BLaER1 (cell line): ENCODE measurements at regions not wholly inside any gene's neighbourhood (a gene's known extent, or its start where the extent isn't known, plus 50 kb on each side); places are given as distances from the start of the nearest gene placed in this dataset.

Experiments
- H3K27ac ChIP-seq: shearing (Covaris generic); formaldehyde crosslinking; 2 replicates; pipeline ENCODE4 v1.8.1; 2022
- H3K27me3 ChIP-seq: shearing (Covaris generic); formaldehyde crosslinking; 2 replicates; pipeline ENCODE4 v1.8.1; 2022
- H3K36me3 ChIP-seq: shearing (Covaris generic); formaldehyde crosslinking; 2 replicates; pipeline ENCODE4 v1.8.1; 2022
- H3K4me1 ChIP-seq: shearing (Covaris generic); formaldehyde crosslinking; 2 replicates; pipeline ENCODE4 v1.8.1; 2022
- H3K4me2 ChIP-seq: shearing (Covaris generic); formaldehyde crosslinking; 2 replicates; pipeline ENCODE4 v1.8.1; 2022
- H3K4me3 ChIP-seq: shearing (Covaris generic); formaldehyde crosslinking; 2 replicates; pipeline ENCODE4 v1.8.1; 2022
- H3K9ac ChIP-seq: shearing (Covaris generic); formaldehyde crosslinking; 2 replicates; pipeline ENCODE4 v1.8.1; 2022
- H3K9me3 ChIP-seq: shearing (Covaris generic); formaldehyde crosslinking; 2 replicates; pipeline ENCODE4 v1.8.1; 2022
- H4K20me1 ChIP-seq: shearing (Covaris generic); formaldehyde crosslinking; 2 replicates; pipeline ENCODE4 v1.8.1; 2022
- Cebpa-rat ChIP-seq: shearing (Covaris generic); IDR thresholded peaks from 2 replicates; pipeline ENCODE4 v1.8.1; 2022

- H4K20me1 ChIP-seq = no peaks in the 10 kb centered on the region
- no peak overlapping the region for H3K4me2 ChIP-seq
- no peaks in the 10 kb centered on the region for H3K36me3 ChIP-seq
- no peak overlapping the region for H3K9ac ChIP-seq
- H3K27me3 ChIP-seq = no peaks in the 10 kb centered on the region
- no peaks in the 10 kb centered on the region for H3K9me3 ChIP-seq
- TF ChIP-seq Cebpa-rat = no peak
- H3K4me1 ChIP-seq = no peaks in the 10 kb centered on the region
- no peak overlapping the region for H3K27ac ChIP-seq
- no peak overlapping the region for H3K4me3 ChIP-seq
Observed at GRCh38 chr6:109279628-109280027, 102.6 kb downstream of the CD164 start.

DNA sequence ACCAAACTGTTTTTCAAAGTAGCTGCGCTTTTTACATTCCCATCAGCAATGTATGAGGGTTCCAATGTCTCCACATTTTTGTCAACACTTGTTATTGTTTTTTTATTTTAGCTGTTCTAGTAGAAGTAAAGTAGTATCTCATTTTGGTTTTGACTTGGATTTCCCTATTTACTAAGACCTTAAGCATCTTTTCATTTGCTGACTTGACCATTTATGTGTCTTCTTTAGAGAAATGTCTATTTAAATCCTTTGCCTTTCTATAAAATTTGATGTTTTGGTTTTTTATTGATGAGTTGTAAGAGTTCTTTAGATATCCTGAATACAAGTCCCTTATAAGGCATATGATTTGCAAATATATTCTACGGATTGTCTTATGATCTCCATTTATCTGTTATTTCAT lies 110.6 kb downstream of the CD164 start:
- Histone ChIP-seq H3K9ac (no peak overlapping the region), H3K27ac (no peak overlapping the region), H4K20me1 (no peaks in the 10 kb centered on the region), H3K4me2 (no peak overlapping the region), H3K9me3 (peaks cover 28% of the 10 kb centered on the region), H3K4me1 (no peaks in the 10 kb centered on the region), H3K27me3 (no peaks in the 10 kb centered on the region), H3K4me3 (no peak overlapping the region), H3K36me3 (no peaks in the 10 kb centered on the region)
- no peak for TF ChIP-seq Cebpa-rat

GRCh38 chr6:109269953-109270517 lies 112.2 kb downstream of the CD164 start:
- Histone ChIP-seq H3K27ac (no peak overlapping the region), H3K4me1 (peaks cover 12% of the 10 kb centered on the region), H3K4me2 (no peak overlapping the region), H3K4me3 (no peak overlapping the region), H4K20me1 (no peaks in the 10 kb centered on the region), H3K9me3 (peaks cover 28% of the 10 kb centered on the region), H3K36me3 (no peaks in the 10 kb centered on the region), H3K9ac (no peak overlapping the region), H3K27me3 (no peaks in the 10 kb centered on the region)
- no peak for TF ChIP-seq Cebpa-rat

DNA sequence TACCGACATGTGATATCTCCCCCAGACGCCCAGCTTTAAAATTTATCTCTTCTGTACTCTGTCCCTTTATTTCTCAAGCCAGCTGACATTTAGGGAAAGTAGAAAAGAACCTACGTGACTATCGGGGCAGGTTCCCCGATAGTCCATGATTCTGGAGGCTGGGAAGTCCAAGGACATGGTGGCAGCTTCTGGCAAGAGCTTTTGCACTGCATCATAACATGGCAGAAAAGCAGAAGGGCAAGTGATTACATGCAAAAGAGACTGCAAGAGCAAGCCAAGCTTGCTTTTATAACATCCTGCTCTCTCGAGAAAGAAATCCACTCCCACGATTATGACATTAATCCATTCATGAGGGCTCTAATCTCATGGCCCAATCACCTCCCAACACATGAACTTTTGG lies 113.2 kb downstream of the CD164 start:
- Histone ChIP-seq H3K4me3 (no peak overlapping the region), H4K20me1 (no peaks in the 10 kb centered on the region), H3K9me3 (peaks cover 28% of the 10 kb centered on the region), H3K36me3 (no peaks in the 10 kb centered on the region), H3K27ac (no peak overlapping the region), H3K27me3 (no peaks in the 10 kb centered on the region), H3K9ac (no peak overlapping the region), H3K4me2 (no peak overlapping the region), H3K4me1 (peaks cover 22% of the 10 kb centered on the region)
- TF ChIP-seq Cebpa-rat = no peak

GRCh38 chr6:109265530-109265929 lies 116.7 kb downstream of the CD164 start:
- TF ChIP-seq Cebpa-rat = no peak
- no peaks in the 10 kb centered on the region for H3K36me3 ChIP-seq
- H3K9me3 ChIP-seq = peaks cover 21% of the 10 kb centered on the region
- H3K4me1 ChIP-seq = peaks cover 28% of the 10 kb centered on the region
- no peak overlapping the region for H3K27ac ChIP-seq
- no peak overlapping the region for H3K9ac ChIP-seq
- H4K20me1 ChIP-seq = no peaks in the 10 kb centered on the region
- H3K27me3 ChIP-seq = no peaks in the 10 kb centered on the region
- peak overlapping the region; percentile 71 for H3K4me2 ChIP-seq
- no peak overlapping the region for H3K4me3 ChIP-seq

GRCh38 chr6:109263873-109264700 lies 118.2 kb downstream of the CD164 start:
- H3K27ac ChIP-seq = peak overlapping the region; percentile 61; the same call in 1 of the 2 replicates
- H3K27me3 ChIP-seq = no peaks in the 10 kb centered on the region
- peaks cover 8% of the 10 kb centered on the region for H3K9me3 ChIP-seq
- H4K20me1 ChIP-seq = no peaks in the 10 kb centered on the region
- no peak overlapping the region for H3K4me3 ChIP-seq
- H3K4me1 ChIP-seq = peaks cover 28% of the 10 kb centered on the region
- H3K36me3 ChIP-seq = no peaks in the 10 kb centered on the region
- peak overlapping the region; percentile 71 for H3K4me2 ChIP-seq
- peak overlapping the region; percentile 1; the same call in 1 of the 2 replicates for H3K9ac ChIP-seq
- TF ChIP-seq Cebpa-rat = no peak

DNA sequence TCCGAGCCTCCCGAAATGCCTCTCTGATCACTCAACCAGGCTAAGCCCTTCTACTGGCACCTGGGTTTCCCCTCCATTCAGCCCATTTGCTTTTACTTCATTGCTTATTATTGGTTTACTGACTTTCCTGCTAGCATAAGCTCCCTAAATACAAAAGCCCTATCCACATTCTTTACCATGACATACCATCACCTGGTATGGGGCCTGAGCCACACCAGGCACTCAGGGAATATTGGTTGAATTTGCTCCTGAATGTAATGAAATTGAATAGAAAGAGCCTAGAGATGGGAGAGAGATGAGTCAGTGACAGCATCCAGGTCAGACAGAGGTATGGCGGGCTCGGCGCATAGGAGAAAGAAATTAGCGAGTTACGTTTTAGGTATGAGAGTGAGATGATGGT lies 120.0 kb downstream of the CD164 start:
- Histone ChIP-seq H3K4me3 (no peak overlapping the region), H4K20me1 (no peaks in the 10 kb centered on the region), H3K9ac (no peak overlapping the region), H3K27me3 (no peaks in the 10 kb centered on the region), H3K4me1 (peaks cover 28% of the 10 kb centered on the region), H3K9me3 (no peaks in the 10 kb centered on the region), H3K36me3 (no peaks in the 10 kb centered on the region), H3K4me2 (no peak overlapping the region), H3K27ac (no peak overlapping the region)
- TF ChIP-seq Cebpa-rat = no peak

DNA sequence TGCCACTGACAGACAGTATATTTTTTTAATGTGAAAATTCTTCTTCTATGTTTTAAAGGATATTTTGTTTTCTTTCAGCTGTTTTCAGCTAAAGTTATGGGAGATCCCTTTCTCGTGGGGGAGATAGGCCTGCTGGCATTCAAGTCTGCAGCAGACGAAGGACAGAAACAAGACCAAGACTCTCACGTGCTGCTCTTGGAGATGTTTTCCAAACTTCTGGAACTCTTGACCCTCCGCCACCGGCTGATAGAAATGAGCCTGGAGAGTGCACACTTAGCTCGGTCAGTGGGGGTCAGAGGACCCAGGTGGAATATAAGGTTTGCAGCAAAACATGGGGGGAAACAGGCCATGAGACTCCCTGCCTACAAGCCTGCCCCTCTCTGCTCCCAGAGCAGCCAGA lies 120.5 kb downstream of the CD164 start:
- no peak for TF ChIP-seq Cebpa-rat
- Histone ChIP-seq H3K4me3 (no peak overlapping the region), H3K4me1 (peaks cover 28% of the 10 kb centered on the region), H3K4me2 (no peak overlapping the region), H4K20me1 (no peaks in the 10 kb centered on the region), H3K36me3 (no peaks in the 10 kb centered on the region), H3K27ac (no peak overlapping the region), H3K27me3 (no peaks in the 10 kb centered on the region), H3K9me3 (no peaks in the 10 kb centered on the region), H3K9ac (no peak overlapping the region)

GRCh38 chr6:109260701-109261100 lies 121.6 kb downstream of the CD164 start:
- Histone ChIP-seq H3K4me1 (peaks cover 23% of the 10 kb centered on the region), H3K36me3 (no peaks in the 10 kb centered on the region), H4K20me1 (no peaks in the 10 kb centered on the region), H3K27ac (no peak overlapping the region), H3K9me3 (no peaks in the 10 kb centered on the region), H3K4me2 (no peak overlapping the region), H3K9ac (no peak overlapping the region), H3K27me3 (no peaks in the 10 kb centered on the region), H3K4me3 (no peak overlapping the region)
- TF ChIP-seq Cebpa-rat = no peak

DNA sequence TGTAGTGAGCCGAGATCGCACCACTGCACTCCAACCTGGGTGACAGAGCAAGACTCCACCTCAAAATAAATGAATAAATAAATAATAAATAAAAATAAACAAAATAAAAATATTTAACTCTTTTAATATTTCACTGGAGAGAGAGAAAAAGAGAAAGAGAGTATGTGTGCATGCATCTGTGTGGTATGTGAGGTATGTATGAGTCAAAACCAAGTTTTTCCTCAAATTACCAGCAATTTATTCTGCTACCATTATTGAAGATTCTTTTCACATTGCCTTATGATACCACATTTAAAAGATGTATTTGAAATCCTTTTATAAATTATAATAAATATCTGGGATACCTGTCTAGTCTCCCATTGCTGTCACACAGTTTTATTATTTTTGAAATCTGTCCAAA lies 122.1 kb downstream of the CD164 start:
- H3K4me1 ChIP-seq = peaks cover 17% of the 10 kb centered on the region
- TF ChIP-seq Cebpa-rat = no peak
- no peak overlapping the region for H3K27ac ChIP-seq

More for the DNA sequence above, 122.1 kb downstream of the CD164 start:
- Histone ChIP-seq H4K20me1 (no peaks in the 10 kb centered on the region), H3K9ac (no peak overlapping the region), H3K36me3 (no peaks in the 10 kb centered on the region), H3K9me3 (no peaks in the 10 kb centered on the region), H3K4me3 (no peak overlapping the region), H3K27me3 (no peaks in the 10 kb centered on the region), H3K4me2 (no peak overlapping the region)
